ENCODE measurements at regions not wholly inside any gene's neighbourhood (a gene's known extent, or its start where the extent isn't known, plus 50 kb on each side); places are given as distances from the start of the nearest gene placed in this dataset.

- in situ Hi-C loops (cut with MboI) (no loop called here), intact Hi-C loops (cut with micrococcal nuclease; ENCODE audit: unreplicated experiment) (no loop called here)
- Histone ChIP-seq H3K4me1 (ENCODE audit: control insufficient read depth, insufficient read depth, low read length) (no peaks in the 10 kb centered on the region), H3K36me3 (ENCODE audit: control insufficient read depth in 2 of 2, insufficient read depth in 2 of 2, low read length in 1 of 2) (no peaks in the 10 kb centered on the region), H3K27me3 (replicated peaks in 1 of 2; ENCODE audit: control insufficient read depth in 2 of 2, insufficient read depth in 2 of 2, low read length in 1 of 2) (no peaks in the 10 kb centered on the region), H3K4me2 (ENCODE audit: control insufficient read depth, insufficient read depth) (no peak overlapping the region), H3K9me3 (replicated peaks; ENCODE audit: control insufficient read depth, insufficient read depth, low read length) (no peaks in the 10 kb centered on the region), H3K9ac (ENCODE audit: control insufficient read depth, insufficient read depth, low read length) (no peak overlapping the region), H2AFZ (ENCODE audit: control insufficient read depth, low read depth, low read length) (no peak overlapping the region), H4K20me1 (ENCODE audit: control insufficient read depth, insufficient read depth) (no peaks in the 10 kb centered on the region), H3K4me3 (no peak overlapping the region), H3K27ac (ENCODE audit: control insufficient read depth, insufficient read depth) (no peak overlapping the region), H3K79me2 (ENCODE audit: control insufficient read depth, insufficient read depth, low read length) (no peaks in the 10 kb centered on the region)
- POLR2A ChIA-PET, result no interaction called here
- TF ChIP-seq NFYA (IDR thresholded peaks at IDR 0.05; ENCODE audit: borderline replicate concordance, low read depth, low read length) (no peak), NFYB (IDR thresholded peaks at IDR 0.05; ENCODE audit: insufficient read depth, low read depth, low read length) (no peak), ELK1 (IDR thresholded peaks at IDR 0.05; ENCODE audit: low read depth, low read length) (no peak), ZBTB33 (IDR thresholded peaks at IDR 0.05) (no peak), SIX5 (IDR thresholded peaks at IDR 0.05; ENCODE audit: low read depth, low read length, severe bottlenecking) (no peak), ATF2 (IDR thresholded peaks at IDR 0.05; ENCODE audit: low read length) (no peak)
- FAIRE-seq, result no peak
- no peak for DNase-seq (ENCODE audit: low read depth, low spot score)
- no peak for ATAC-seq
- WGBS (ENCODE audit: insufficient coverage, insufficient replicate concordance, low lambda C conversion rate, missing lambda C conversion rate), result 65% methylated on average over 3 of the region's 3 CpGs
- SMC1A ChIA-PET (ENCODE audit: uncharacterized antibody, unreplicated experiment), result no interaction called here
- RAD21 ChIA-PET (ENCODE audit: unreplicated experiment), result no interaction called here
- CTCF ChIA-PET, result no interaction called here
- no TSS peak for BruUV-seq (replicated peaks)
Observed at GRCh38 chr1:57686306-57686705, 262.4 kb upstream of the DAB1 start.

All from GM12878 (cell line).